Urinary bladder (tissue), 3 donors: ENCODE measurements at regions not wholly inside any gene's neighbourhood (a gene's known extent, or its start where the extent isn't known, plus 50 kb on each side); places are given as distances from the start of the nearest gene placed in this dataset.

Experiments
- DNase-seq: peaks from one replicate; pipeline ENCODE4 v3.0.0-alpha.2; 2015; ENCODE audit errors: extremely low spot score
- H3K27ac ChIP-seq: one replicate; pipeline ENCODE4 v1.5.1; 2013; ENCODE audit warnings: low read depth, mild to moderate bottlenecking, moderate library complexity
- H3K36me3 ChIP-seq: one replicate; pipeline ENCODE4 v1.6.1; 2013; ENCODE audit warnings: mild to moderate bottlenecking, moderate library complexity; ENCODE audit not compliant: insufficient read depth
- H3K4me1 ChIP-seq: one replicate; pipeline ENCODE4 v1.6.1; 2013; ENCODE audit warnings: mild to moderate bottlenecking, moderate library complexity; ENCODE audit not compliant: insufficient read depth
- H3K4me3 ChIP-seq: one replicate; pipeline ENCODE4 v1.5.1; 2013; ENCODE audit warnings: low read depth, low read length
- WGBS: extraction: QIAGEN DNeasy Blood & Tissue Kit; methylation state at CpG from one replicate; pipeline ENCODE4 v1.1.7; 2013; 5-methylcytosine and 5-hydroxymethylcytosine counted together
- donor health status: healthy with polysubstance abuse.
- donor health status: healthy.

- Histone ChIP-seq H3K36me3 (no peaks in the 10 kb centered on the region), H3K27ac (no peak overlapping the region), H3K4me3 (no peak overlapping the region), H3K4me1 (no peaks in the 10 kb centered on the region)
- WGBS, result 93% methylated on average over 3 of the region's 3 CpGs
- no peak for DNase-seq
Measured at GRCh38 chr5:18829539-18829938, 1158.5 kb downstream of the CDH18 start.

- DNase-seq, result no peak
- Histone ChIP-seq H3K4me3 (no peak overlapping the region), H3K27ac (no peak overlapping the region), H3K4me1 (no peaks in the 10 kb centered on the region), H3K36me3 (no peaks in the 10 kb centered on the region)
- 44% methylated on average over 2 of the region's 2 CpGs for WGBS
Measured at GRCh38 chr5:18850216-18850615, 1137.8 kb downstream of the CDH18 start.

DNA sequence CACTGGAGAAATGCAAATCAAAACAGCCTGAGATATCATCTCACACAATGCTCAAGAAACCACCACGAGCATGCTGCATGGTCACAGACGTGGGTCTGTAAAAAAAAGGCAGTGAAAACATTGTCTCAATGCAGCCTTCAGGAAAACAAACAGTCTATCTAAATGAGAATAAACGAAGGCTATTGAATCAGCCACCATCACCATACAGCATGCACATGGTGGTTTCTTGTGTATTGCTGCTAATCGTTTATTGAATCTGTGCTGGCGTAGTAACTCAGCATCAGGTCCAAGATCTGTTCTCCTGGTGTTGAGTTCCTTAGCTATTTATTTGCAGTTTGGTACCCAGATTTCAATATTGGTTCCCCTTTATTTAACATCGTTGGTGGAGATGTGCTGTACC lies 1115.0 kb downstream of the CDH18 start:
- no peak for DNase-seq
- Histone ChIP-seq H3K4me3 (no peak overlapping the region), H3K27ac (no peak overlapping the region), H3K36me3 (no peaks in the 10 kb centered on the region), H3K4me1 (no peaks in the 10 kb centered on the region)
- WGBS, result 77% methylated on average over 6 of the region's 6 CpGs

DNA sequence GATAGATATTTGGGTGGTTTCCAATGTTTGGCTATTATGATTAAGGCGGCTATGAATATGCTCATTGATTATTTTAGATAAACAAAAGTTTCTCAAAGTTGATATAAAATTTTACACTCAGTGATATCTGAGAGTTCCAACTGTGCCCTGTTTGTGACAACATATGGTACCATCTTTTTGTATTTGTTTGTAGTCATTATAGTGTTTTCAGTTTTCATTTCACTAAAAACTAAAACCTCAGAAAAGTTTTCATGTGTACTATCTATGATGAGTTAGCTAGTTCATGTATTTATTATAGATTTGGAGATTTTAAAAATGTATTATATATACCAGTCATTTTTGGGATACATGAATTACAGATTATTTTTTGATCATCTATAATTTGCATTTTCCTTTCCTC lies 1111.4 kb downstream of the CDH18 start:
- H3K4me1 ChIP-seq, result no peaks in the 10 kb centered on the region
- 73% methylated on average over 1 of the region's 1 CpG for WGBS
- no peak overlapping the region for H3K27ac ChIP-seq
- no peak for DNase-seq
- no peaks in the 10 kb centered on the region for H3K36me3 ChIP-seq
- no peak overlapping the region for H3K4me3 ChIP-seq

GRCh38 chr5:18881615-18882014 lies 1106.4 kb downstream of the CDH18 start:
- Histone ChIP-seq H3K4me1 (no peaks in the 10 kb centered on the region), H3K27ac (no peak overlapping the region), H3K4me3 (no peak overlapping the region), H3K36me3 (no peaks in the 10 kb centered on the region)
- 100% methylated on average over 1 of the region's 1 CpG for WGBS
- DNase-seq, result no peak

DNA sequence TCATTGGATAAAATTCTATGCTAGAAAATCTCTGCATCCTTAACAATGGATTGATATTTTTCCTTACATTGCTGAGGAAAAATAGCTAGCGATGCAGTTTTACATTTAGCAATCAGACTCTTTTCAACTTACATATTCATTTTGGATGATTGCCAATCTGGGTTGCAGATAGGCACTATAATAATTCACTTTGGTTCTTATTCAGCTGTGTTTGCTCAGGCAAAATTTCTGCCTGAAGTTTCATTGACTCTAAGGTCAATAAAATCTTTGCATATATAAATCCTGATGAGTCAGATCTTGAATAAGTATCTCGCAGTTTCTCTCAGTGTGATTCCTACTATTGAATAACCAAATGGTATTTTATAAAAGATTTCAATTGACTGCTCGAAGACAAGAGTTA lies 1105.8 kb downstream of the CDH18 start:
- Histone ChIP-seq H3K4me1 (no peaks in the 10 kb centered on the region), H3K27ac (no peak overlapping the region), H3K4me3 (no peak overlapping the region), H3K36me3 (no peaks in the 10 kb centered on the region)
- WGBS, result 70% methylated on average over 3 of the region's 3 CpGs
- DNase-seq, result no peak

GRCh38 chr5:18888821-18889220 lies 1099.2 kb downstream of the CDH18 start:
- Histone ChIP-seq H3K36me3 (no peaks in the 10 kb centered on the region), H3K4me3 (no peak overlapping the region), H3K27ac (no peak overlapping the region), H3K4me1 (no peaks in the 10 kb centered on the region)
- no peak for DNase-seq

GRCh38 chr5:18900644-18901043 lies 1087.4 kb downstream of the CDH18 start:
- DNase-seq, result no peak
- Histone ChIP-seq H3K27ac (no peak overlapping the region), H3K4me3 (no peak overlapping the region), H3K36me3 (no peaks in the 10 kb centered on the region), H3K4me1 (no peaks in the 10 kb centered on the region)
- 80% methylated on average over 3 of the region's 3 CpGs for WGBS

DNA sequence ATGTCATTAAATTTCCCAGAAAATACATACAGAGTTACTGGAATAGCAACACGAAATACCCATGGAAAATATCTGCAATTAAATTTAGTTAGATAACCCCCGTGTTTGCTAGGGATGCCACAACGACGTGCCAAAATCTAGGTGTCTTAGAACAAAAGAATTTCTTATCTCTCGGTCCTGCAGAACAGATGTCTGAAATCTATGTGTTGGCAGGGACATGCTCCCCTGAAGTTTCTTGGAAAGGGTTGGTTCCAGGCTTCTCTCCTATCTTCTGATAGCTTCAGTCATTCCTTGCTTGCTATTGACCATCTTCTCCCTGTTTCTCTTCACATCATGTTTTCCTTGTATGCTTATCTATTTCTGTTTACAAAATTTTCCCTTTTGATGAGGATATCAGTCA lies 1067.0 kb downstream of the CDH18 start:
- 48% methylated on average over 5 of the region's 5 CpGs for WGBS
- DNase-seq, result no peak

DNA sequence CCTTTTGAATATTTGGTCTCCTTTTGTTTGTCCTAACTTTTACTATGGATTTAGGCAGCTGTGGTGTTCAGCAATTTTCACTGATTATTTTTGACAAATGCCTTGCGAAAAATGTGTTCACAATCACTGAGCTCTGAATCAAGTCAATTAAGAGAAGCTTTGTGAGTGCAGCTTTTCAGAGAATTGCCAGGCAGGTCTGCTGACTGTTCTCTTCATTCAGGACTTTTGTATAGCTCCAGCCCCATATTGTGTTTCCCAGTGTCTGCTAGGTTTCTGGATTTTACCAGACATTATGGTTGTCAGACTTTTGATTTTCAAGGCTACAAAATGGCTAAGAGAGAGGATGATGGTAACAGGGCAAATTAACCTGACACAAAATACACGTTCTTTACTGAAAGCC lies 1055.9 kb downstream of the CDH18 start:
- WGBS, result 75% methylated on average over 2 of the region's 2 CpGs
- H3K36me3 ChIP-seq, result no peaks in the 10 kb centered on the region
- no peak overlapping the region for H3K27ac ChIP-seq
- no peaks in the 10 kb centered on the region for H3K4me1 ChIP-seq
- H3K4me3 ChIP-seq, result no peak overlapping the region
- no peak for DNase-seq

More for the DNA sequence above, 1067.0 kb downstream of the CDH18 start:
- Histone ChIP-seq H3K4me1 (no peaks in the 10 kb centered on the region), H3K27ac (no peak overlapping the region), H3K4me3 (no peak overlapping the region), H3K36me3 (no peaks in the 10 kb centered on the region)

DNA sequence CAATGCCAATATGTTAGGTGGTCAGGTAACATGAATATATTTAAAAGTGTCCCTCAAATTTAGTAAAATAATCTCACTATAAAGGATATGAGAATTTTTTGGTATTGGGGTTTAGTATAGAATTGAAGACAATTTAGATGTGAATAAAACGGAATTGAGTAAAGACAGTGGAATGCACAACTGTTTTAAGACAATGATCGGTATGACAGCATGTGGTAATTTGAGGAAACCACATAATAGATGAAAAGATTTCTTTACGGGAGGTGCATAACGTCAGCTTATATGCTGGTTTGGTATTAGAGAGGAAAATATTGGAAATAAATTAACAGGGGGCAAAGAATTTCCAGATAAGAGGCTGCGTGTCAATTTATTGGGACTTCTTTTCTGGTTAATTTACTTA lies 1043.2 kb downstream of the CDH18 start:
- Histone ChIP-seq H3K27ac (no peak overlapping the region), H3K36me3 (no peaks in the 10 kb centered on the region), H3K4me1 (no peaks in the 10 kb centered on the region), H3K4me3 (no peak overlapping the region)
- 63% methylated on average over 5 of the region's 5 CpGs for WGBS
- DNase-seq, result no peak

DNA sequence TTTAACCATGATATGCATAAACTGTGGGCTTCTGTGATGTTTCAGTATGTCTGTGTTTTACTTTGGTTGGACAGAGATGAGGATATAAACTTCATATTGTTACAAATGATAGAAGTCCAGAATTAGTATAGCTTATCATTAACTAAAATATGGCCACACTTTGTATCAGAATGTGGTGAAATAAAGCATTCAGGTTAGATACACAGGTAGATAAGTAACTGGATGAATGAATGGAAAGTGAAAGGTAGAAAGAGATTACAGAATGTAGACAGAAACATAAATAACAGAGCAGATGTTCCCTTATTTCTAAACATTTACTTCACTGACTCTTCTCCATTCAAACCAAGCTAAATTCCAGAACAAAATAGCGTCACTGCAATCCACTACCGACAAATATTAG lies 1033.8 kb downstream of the CDH18 start:
- Histone ChIP-seq H3K4me1 (no peaks in the 10 kb centered on the region), H3K27ac (no peak overlapping the region), H3K4me3 (no peak overlapping the region), H3K36me3 (no peaks in the 10 kb centered on the region)
- 42% methylated on average over 2 of the region's 2 CpGs for WGBS
- DNase-seq, result no peak

GRCh38 chr5:18959535-18959934 lies 1028.5 kb downstream of the CDH18 start:
- no peak for DNase-seq
- Histone ChIP-seq H3K36me3 (no peaks in the 10 kb centered on the region), H3K4me3 (no peak overlapping the region), H3K27ac (no peak overlapping the region), H3K4me1 (no peaks in the 10 kb centered on the region)
- WGBS, result 70% methylated on average over 4 of the region's 4 CpGs

DNA sequence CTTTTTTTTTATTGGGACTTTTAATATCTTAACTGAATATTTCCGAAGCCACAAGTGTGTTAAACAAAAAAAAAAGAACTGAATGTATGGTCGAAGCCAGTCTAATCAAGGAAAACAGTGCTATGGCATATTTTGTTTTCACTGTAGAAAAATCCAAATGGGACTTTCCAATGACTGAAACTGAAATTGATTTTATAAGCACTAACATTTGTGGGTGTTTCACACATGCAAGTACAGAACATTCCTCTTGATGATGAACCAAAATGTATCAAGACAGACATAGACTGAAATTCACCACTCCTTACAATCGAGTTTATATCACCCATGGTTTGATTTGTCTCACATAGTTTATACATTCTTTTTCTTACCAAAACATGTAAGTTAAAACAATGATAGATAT lies 1026.8 kb downstream of the CDH18 start:
- Histone ChIP-seq H3K27ac (no peak overlapping the region), H3K36me3 (no peaks in the 10 kb centered on the region), H3K4me1 (no peaks in the 10 kb centered on the region), H3K4me3 (no peak overlapping the region)
- no peak for DNase-seq
- 73% methylated on average over 3 of the region's 3 CpGs for WGBS

GRCh38 chr5:18965893-18966292 lies 1022.1 kb downstream of the CDH18 start:
- no peaks in the 10 kb centered on the region for H3K36me3 ChIP-seq
- no peaks in the 10 kb centered on the region for H3K4me1 ChIP-seq
- no peak for DNase-seq
- H3K4me3 ChIP-seq, result no peak overlapping the region
- H3K27ac ChIP-seq, result no peak overlapping the region
- whole genome bisulfite sequencing, result 93% methylated on average over 3 of the region's 3 CpGs
